HCT116 (cell line): ENCODE measurements at regions not wholly inside any gene's neighbourhood (a gene's known extent, or its start where the extent isn't known, plus 50 kb on each side); places are given as distances from the start of the nearest gene placed in this dataset.

Source experiments
- ATAC-seq: fragments of 200-7000 bp; cut with Tn5 transposase; 2 replicates; pipeline ENCODE4 v1.9.1; 2020; ENCODE audit warnings: mild to moderate bottlenecking, moderate library complexity
- BruUV-seq: library from RNA; stranded (reverse); fragments of 400-500 nt; replicated peaks from 2 replicates; lab custom pipeline; 2021; lab: Mats Ljungman, UMichigan
- CTCF ChIA-PET: fragments of 300-600 bp; sonication (Branson Sonifier 250); formaldehyde crosslinking; loops from one replicate; lab custom pipeline; 2021; ENCODE audit warnings: antibody characterized with exemption; lab: Charles Lee
- POLR2A ChIA-PET: fragments of 300-600, 350-600 bp; sonication (Branson Sonifier 250); formaldehyde crosslinking; loops from one replicate; lab custom pipeline; 2021; ENCODE audit warnings: antibody characterized with exemption; lab: Charles Lee
- RAD21 ChIA-PET, 2 experiments: fragments of 300-600 bp; sonication (Branson Sonifier 250); formaldehyde crosslinking; loops; one replicate each; lab custom pipeline; 2023; ENCODE audit warnings: low total read pairs in 2 of 2; ENCODE audit not compliant: uncharacterized antibody in 2 of 2, unreplicated experiment in 2 of 2, low non-redundant PET in 1 of 2; lab: Charles Lee
- DNase-seq: peaks from one replicate; pipeline ENCODE4 v3.0.0-alpha.2; 2010; ENCODE audit warnings: low read depth, low spot score
- H2AFZ ChIP-seq: fragments of 200-600 bp; shearing (Covaris generic), sonication (generic); 2 replicates; pipeline ENCODE4 v1.6.1; 2017; ENCODE audit warnings: low read depth, mixed run types, mixed read lengths, antibody characterized with exemption, low read length; ENCODE audit not compliant: poor library complexity, severe bottlenecking
- H3K27ac ChIP-seq: 2 replicates; pipeline ENCODE4 v1.5.1; 2012; ENCODE audit warnings: low read depth, low read length
- H3K27me3 ChIP-seq: fragments of 200-600 bp; sonication (generic); 2 replicates; pipeline ENCODE4 v1.6.1; 2016; ENCODE audit warnings: mixed run types, low read length, mixed read lengths; ENCODE audit not compliant: insufficient read depth
- H3K36me3 ChIP-seq, 2 experiments: fragments of 200-500 bp in 1 of 2; fragments of 200-600 bp in 1 of 2; sonication (Bioruptor generic) in 1 of 2; sonication (generic) in 1 of 2; 2 replicates each; pipeline versions ENCODE4 v1.5.1 to v1.6.1; 2014 to 2016; ENCODE audit warnings: low read length in 2 of 2, inconsistent platforms in 1 of 2, mixed read lengths in 1 of 2, mixed run types in 1 of 2; ENCODE audit not compliant: insufficient read depth in 2 of 2, control insufficient read depth in 1 of 2
- H3K4me1 ChIP-seq, 2 experiments: fragments of 200-600 bp in 1 of 2; sonication (generic) in 1 of 2; 2 replicates each; pipeline versions ENCODE4 v1.5.1 to v1.6.1; 2012 to 2017; ENCODE audit warnings: low read length in 2 of 2, inconsistent platforms in 1 of 2, mild to moderate bottlenecking in 1 of 2, mixed read lengths in 1 of 2, mixed run types in 1 of 2, moderate library complexity in 1 of 2; ENCODE audit not compliant: insufficient read depth in 2 of 2, control insufficient read depth in 1 of 2
- H3K4me2 ChIP-seq: fragments of 200-600 bp; sonication (generic); 2 replicates; pipeline ENCODE4 v1.6.1; 2017; ENCODE audit warnings: mixed run types, low read length, mixed read lengths
- H3K4me3 ChIP-seq, 2 experiments: fragments of 200-600 bp in 1 of 2; sonication (generic) in 1 of 2; replicated peaks in 1 of 2; 2 replicates each; pipeline ENCODE4 v1.5.1; 2011 to 2016; ENCODE audit warnings: low read length in 2 of 2, control low read depth in 1 of 2, low read depth in 1 of 2, mild to moderate bottlenecking in 1 of 2, mixed read lengths in 1 of 2, mixed run types in 1 of 2
- H3K79me2 ChIP-seq: fragments of 200-600 bp; sonication (generic); 2 replicates; pipeline ENCODE4 v1.6.1; 2017; ENCODE audit warnings: mild to moderate bottlenecking, mixed run types, low read length, moderate library complexity, mixed read lengths; ENCODE audit not compliant: insufficient read depth
- H3K9ac ChIP-seq: fragments of 200-600 bp; sonication (generic); 2 replicates; pipeline ENCODE4 v1.6.1; 2016; ENCODE audit warnings: low read length, mixed read lengths
- H3K9me2 ChIP-seq: fragments of 200-600 bp; sonication (generic), shearing (Covaris generic); 2 replicates; pipeline ENCODE4 v1.6.1; 2017; ENCODE audit warnings: mixed run types, mild to moderate bottlenecking, moderate library complexity; ENCODE audit not compliant: insufficient read depth
- H3K9me3 ChIP-seq, 2 experiments: fragments of 200-500 bp in 1 of 2; fragments of 200-600 bp in 1 of 2; sonication (Bioruptor generic) in 1 of 2; sonication (generic) in 1 of 2; 2 replicates each; pipeline ENCODE4 v1.6.1; 2014 to 2017; ENCODE audit warnings: low read length in 2 of 2, mixed read lengths in 2 of 2, inconsistent platforms in 1 of 2, low read depth in 1 of 2, mild to moderate bottlenecking in 1 of 2, mixed run types in 1 of 2, moderate library complexity in 1 of 2; ENCODE audit not compliant: control insufficient read depth in 1 of 2, insufficient read depth in 1 of 2
- H4K20me1 ChIP-seq: fragments of 200-600 bp; sonication (generic), shearing (Covaris generic); 2 replicates; pipeline ENCODE4 v1.6.1; 2017; ENCODE audit warnings: mixed run types, mild to moderate bottlenecking, moderate library complexity; ENCODE audit not compliant: insufficient read depth
- ATF3 ChIP-seq: IDR thresholded peaks from 2 replicates; pipeline ENCODE4 v1.6.1; 2012
- CBX3 ChIP-seq: IDR thresholded peaks from 2 replicates; pipeline ENCODE4 v1.6.1; 2012; ENCODE audit warnings: low read depth
- CEBPB ChIP-seq: IDR thresholded peaks from 2 replicates; pipeline ENCODE4 v1.6.1; 2012; ENCODE audit warnings: low read depth
- CTCF ChIP-seq, 3 experiments: fragments of 200-600 bp in 1 of 3; sonication (generic) in 1 of 3; IDR thresholded peaks in 2 of 3; conservative IDR thresholded peaks in 1 of 3; 2 replicates each; pipeline ENCODE4 v1.5.1; 2012 to 2017; ENCODE audit warnings: low read depth in 2 of 3, low read length in 2 of 3, antibody characterized with exemption in 1 of 3, borderline replicate concordance in 1 of 3, control low read depth in 1 of 3, mild to moderate bottlenecking in 1 of 3, mixed read lengths in 1 of 3, mixed run types in 1 of 3, moderate library complexity in 1 of 3; ENCODE audit not compliant: insufficient read depth in 1 of 3
- ELF1 ChIP-seq: IDR thresholded peaks from 2 replicates; pipeline ENCODE4 v1.6.1; 2012; ENCODE audit warnings: low read depth, borderline replicate concordance
- EZH2 ChIP-seq: fragments of 200-600 bp; sonication (generic); IDR thresholded peaks from 2 replicates; pipeline ENCODE4 v1.6.1; 2017; ENCODE audit warnings: antibody characterized with exemption, mixed run types
- FOSL1 ChIP-seq: IDR thresholded peaks from 2 replicates; pipeline ENCODE4 v1.6.1; 2012; ENCODE audit warnings: low read depth
- MAX ChIP-seq: IDR thresholded peaks from 2 replicates; pipeline ENCODE4 v1.6.1; 2012
- RAD21 ChIP-seq: IDR thresholded peaks from 2 replicates; pipeline ENCODE4 v1.6.1; 2012; ENCODE audit warnings: low read depth, mild to moderate bottlenecking
- SIN3A ChIP-seq: IDR thresholded peaks from 2 replicates; pipeline ENCODE4 v1.6.1; 2012; ENCODE audit warnings: low read depth
- SP1 ChIP-seq: IDR thresholded peaks from 2 replicates; pipeline ENCODE4 v1.6.1; 2012; ENCODE audit warnings: low read depth
- SRF ChIP-seq: IDR thresholded peaks from 2 replicates; pipeline ENCODE4 v1.6.1; 2012; ENCODE audit warnings: low read depth
- TCF7L2 ChIP-seq: IDR thresholded peaks from 2 replicates; pipeline ENCODE4 v1.7.0; 2011; ENCODE audit warnings: borderline replicate concordance, inconsistent platforms; ENCODE audit not compliant: insufficient read depth, insufficient read length; ENCODE audit errors: extremely low read depth
- YY1 ChIP-seq: IDR thresholded peaks from 2 replicates; pipeline ENCODE4 v1.6.1; 2011; ENCODE audit warnings: low read length, low read depth, moderate library complexity, mild to moderate bottlenecking; ENCODE audit not compliant: insufficient replicate concordance; ENCODE audit errors: extremely low read depth
- ZBTB33 ChIP-seq: IDR thresholded peaks from 2 replicates; pipeline ENCODE4 v1.6.1; 2011; ENCODE audit warnings: mild to moderate bottlenecking, low read length, moderate library complexity; ENCODE audit not compliant: insufficient replicate concordance; ENCODE audit errors: extremely low read depth
- ZNF274 ChIP-seq: fragments of 200-500 bp; sonication (Bioruptor generic); IDR thresholded peaks from 2 replicates; pipeline ENCODE4 v1.6.1; 2014; ENCODE audit warnings: mild to moderate bottlenecking, low read depth, low read length, inconsistent platforms
- intact Hi-C: fragments of 100-400 bp; cut with micrococcal nuclease; formaldehyde crosslinking; loops from 2 replicates; pipeline ENCODE4 v1.10.0; 2022

- no peak for TF ChIP-seq YY1
- TF ChIP-seq SP1, result no peak
- no peak for TF ChIP-seq ZBTB33
- no peak for TF ChIP-seq ELF1
- no peak for TF ChIP-seq SRF
- no peak for TF ChIP-seq RAD21
- no peak for TF ChIP-seq MAX
- TF ChIP-seq CEBPB, result no peak
- no peak for TF ChIP-seq TCF7L2
- TF ChIP-seq SIN3A, result no peak
- no peak for TF ChIP-seq EZH2
- no peak for TF ChIP-seq FOSL1
- TF ChIP-seq ZNF274, result no peak
- no peak for TF ChIP-seq CTCF (IDR thresholded peaks at IDR 0.05 in 2 of 3, conservative IDR thresholded peaks at IDR 0.05 in 1 of 3; ENCODE audit: borderline replicate concordance in 1 of 3, insufficient read depth in 1 of 3, low read depth in 2 of 3, low read length in 2 of 3)
- no peak for TF ChIP-seq ATF3
- no peak for TF ChIP-seq CBX3
- Histone ChIP-seq H3K9ac (no peak overlapping the region), H3K9me2 (no peaks in the 10 kb centered on the region), H3K9me3 (no peaks in the 10 kb centered on the region), H3K27me3 (no peaks in the 10 kb centered on the region), H3K36me3 (no peaks in the 10 kb centered on the region), H3K79me2 (no peaks in the 10 kb centered on the region), H3K4me3 (no peak overlapping the region), H3K4me2 (no peak overlapping the region), H4K20me1 (no peaks in the 10 kb centered on the region), H2AFZ (no peak overlapping the region), H3K27ac (no peak overlapping the region), H3K4me1 (no peaks in the 10 kb centered on the region)
- intact Hi-C loops, result no loop called here
- ChIA-PET CTCF (no interaction called here), POLR2A (no interaction called here), RAD21 (no interaction called here)
- BruUV-seq, result no TSS peak
- DNase-seq, result no peak
- no peak for ATAC-seq
These were observed 56.1 kb upstream of the DMRTB1 start for GRCh38 chr1:53402891-53403655.
